ENCODE measurements at regions not wholly inside any gene's neighbourhood (a gene's known extent, or its start where the extent isn't known, plus 50 kb on each side); places are given as distances from the start of the nearest gene placed in this dataset.

- Histone ChIP-seq H2AFZ (ENCODE audit: low read length) (no peak overlapping the region), H3K27ac (ENCODE audit: extremely low read length, insufficient read depth, low read length) (no peak overlapping the region), H3K4me2 (ENCODE audit: low read depth, low read length) (no peak overlapping the region), H3K4me1 (ENCODE audit: insufficient read depth, low read length) (no peaks in the 10 kb centered on the region), H3K4me3 (replicated peaks in 1 of 3; ENCODE audit: insufficient read depth in 1 of 3, low read depth in 2 of 3, low read length in 3 of 3) (no peak overlapping the region), H3K36me3 (replicated peaks in 1 of 2; ENCODE audit: control insufficient read depth in 1 of 2, insufficient read depth in 2 of 2, low read length in 2 of 2) (no peaks in the 10 kb centered on the region), H4K20me1 (ENCODE audit: insufficient read depth, low read length) (no peaks in the 10 kb centered on the region), H3K9ac (ENCODE audit: insufficient read depth, low read depth, low read length) (no peak overlapping the region), H3K9me3 (ENCODE audit: low read length) (no peaks in the 10 kb centered on the region), H3K27me3 (ENCODE audit: control insufficient read depth in 1 of 2, insufficient read depth in 2 of 2, low read length in 2 of 2) (peaks cover 0 to 17% of the 10 kb centered on the region in 2 experiments; a peak in 3 of 5 replicates), H3K79me2 (ENCODE audit: insufficient read depth, low read length) (no peaks in the 10 kb centered on the region)
- ChIA-PET CTCF (ENCODE audit: low intra/inter-chr PET ratio, low total read pairs) (no interaction called here), POLR2A (no interaction called here)
- in situ Hi-C loops (cut with HindIII; ENCODE audit: extremely low pct_ligation_motif_present, low pct_unique_long_range_greater_than_20kb), result no loop called here
- ATAC-seq, result no peak
- intact Hi-C loops (cut with micrococcal nuclease; ENCODE audit: unreplicated experiment), result no loop called here
- BruUV-seq (replicated peaks), result no TSS peak
- 41% methylated on average over 5 of the region's 5 CpGs for WGBS (ENCODE audit: low lambda C conversion rate)
- DNase-seq (ENCODE audit: low spot score), result no peak
- no peak for FAIRE-seq
- TF ChIP-seq HNRNPK (IDR thresholded peaks at IDR 0.05; ENCODE audit: low read depth, low read length, poor library complexity, severe bottlenecking), result no peak
- TF ChIP-seq GABPB1 (CRISPR knock-in tag; IDR thresholded peaks at IDR 0.05), result no peak
- no peak for TF ChIP-seq PHF5A (CRISPR knock-in tag; IDR thresholded peaks at IDR 0.05; ENCODE audit: low read depth, unreplicated experiment)
- TF ChIP-seq SRSF9 (IDR thresholded peaks at IDR 0.05; ENCODE audit: borderline replicate concordance, insufficient read depth, low read depth, low read length, poor library complexity, severe bottlenecking), result no peak
Observed at GRCh38 chr18:26662996-26663395, 114.6 kb upstream of the KCTD1 start.

GRCh38 chr18:26657631-26658581 lies 109.6 kb upstream of the KCTD1 start:
- H3K4me2 ChIP-seq (ENCODE audit: low read depth, low read length), result peak overlapping the region; percentile 69
- no peak for FAIRE-seq
- intact Hi-C loops (cut with micrococcal nuclease; ENCODE audit: unreplicated experiment) (no loop called here), in situ Hi-C loops (cut with HindIII; ENCODE audit: extremely low pct_ligation_motif_present, low pct_unique_long_range_greater_than_20kb) (no loop called here)
- H3K79me2 ChIP-seq (ENCODE audit: insufficient read depth, low read length), result no peaks in the 10 kb centered on the region
- H3K27ac ChIP-seq (ENCODE audit: extremely low read length, insufficient read depth, low read length), result no peak overlapping the region
- H3K4me3 ChIP-seq (replicated peaks in 1 of 3; ENCODE audit: insufficient read depth in 1 of 3, low read depth in 2 of 3, low read length in 3 of 3), result peak overlapping the region in 2 of 3 experiments; percentile 67 to 79; a peak in 3 of 6 replicates
- no peak overlapping the region for H3K9ac ChIP-seq (ENCODE audit: insufficient read depth, low read depth, low read length)
- BruUV-seq (replicated peaks), result no TSS peak
- H2AFZ ChIP-seq (ENCODE audit: low read length), result no peak overlapping the region
- no peaks in the 10 kb centered on the region for H3K36me3 ChIP-seq (replicated peaks in 1 of 2; ENCODE audit: control insufficient read depth in 1 of 2, insufficient read depth in 2 of 2, low read length in 2 of 2)
- no peaks in the 10 kb centered on the region for H3K9me3 ChIP-seq (ENCODE audit: low read length)
- no peaks in the 10 kb centered on the region for H4K20me1 ChIP-seq (ENCODE audit: insufficient read depth, low read length)
- POLR2A ChIA-PET, result no interaction called here
- CTCF ChIA-PET (ENCODE audit: low intra/inter-chr PET ratio, low total read pairs), result no interaction called here
- H3K27me3 ChIP-seq (ENCODE audit: control insufficient read depth in 1 of 2, insufficient read depth in 2 of 2, low read length in 2 of 2), result peaks cover 3 to 46% of the 10 kb centered on the region in 2 experiments; a peak in 4 of 5 replicates
- 43% methylated on average over 15 of the region's 15 CpGs for WGBS (ENCODE audit: low lambda C conversion rate)
- no peak for ATAC-seq
- no peak for DNase-seq (ENCODE audit: low spot score)
- H3K4me1 ChIP-seq (ENCODE audit: insufficient read depth, low read length), result peaks cover 9% of the 10 kb centered on the region; the same call in 1 of the 2 replicates
- no peak for TF ChIP-seq HDAC6 (IDR thresholded peaks at IDR 0.05; ENCODE audit: low read depth, low read length)
- no peak for TF ChIP-seq ZNF83 (CRISPR knock-in tag; IDR thresholded peaks at IDR 0.05; ENCODE audit: borderline replicate concordance)
- TF ChIP-seq HDAC1 (CRISPR knock-in tag; IDR thresholded peaks at IDR 0.05), result no peak
- TF ChIP-seq MXD4 (CRISPR knock-in tag; IDR thresholded peaks at IDR 0.05), result no peak
- TF ChIP-seq ZUFSP (CRISPR knock-in tag; IDR thresholded peaks at IDR 0.05; ENCODE audit: borderline replicate concordance), result no peak
- TF ChIP-seq ATF3 (CRISPR knock-in tag; IDR thresholded peaks at IDR 0.05), result no peak
- no peak for TF ChIP-seq ARHGAP35 (CRISPR knock-in tag; IDR thresholded peaks at IDR 0.05; ENCODE audit: borderline replicate concordance)
- TF ChIP-seq NR3C1 (CRISPR knock-in tag; IDR thresholded peaks at IDR 0.05), result no peak
- TF ChIP-seq ZNF672 (CRISPR knock-in tag; IDR thresholded peaks at IDR 0.05), result no peak
- TF ChIP-seq ZNF224 (CRISPR knock-in tag; IDR thresholded peaks at IDR 0.05), result no peak
